GM19395 (cell line): ENCODE measurements at regions not wholly inside any gene's neighbourhood (a gene's known extent, or its start where the extent isn't known, plus 50 kb on each side); places are given as distances from the start of the nearest gene placed in this dataset.

Source experiments
- ATAC-seq: cut with Tn5 transposase; IDR thresholded peaks from one replicate; pipeline ENCODE4 v1.9.1; 2021; ENCODE audit warnings: mild to moderate bottlenecking, moderate library complexity; ENCODE audit not compliant: unreplicated experiment

DNA sequence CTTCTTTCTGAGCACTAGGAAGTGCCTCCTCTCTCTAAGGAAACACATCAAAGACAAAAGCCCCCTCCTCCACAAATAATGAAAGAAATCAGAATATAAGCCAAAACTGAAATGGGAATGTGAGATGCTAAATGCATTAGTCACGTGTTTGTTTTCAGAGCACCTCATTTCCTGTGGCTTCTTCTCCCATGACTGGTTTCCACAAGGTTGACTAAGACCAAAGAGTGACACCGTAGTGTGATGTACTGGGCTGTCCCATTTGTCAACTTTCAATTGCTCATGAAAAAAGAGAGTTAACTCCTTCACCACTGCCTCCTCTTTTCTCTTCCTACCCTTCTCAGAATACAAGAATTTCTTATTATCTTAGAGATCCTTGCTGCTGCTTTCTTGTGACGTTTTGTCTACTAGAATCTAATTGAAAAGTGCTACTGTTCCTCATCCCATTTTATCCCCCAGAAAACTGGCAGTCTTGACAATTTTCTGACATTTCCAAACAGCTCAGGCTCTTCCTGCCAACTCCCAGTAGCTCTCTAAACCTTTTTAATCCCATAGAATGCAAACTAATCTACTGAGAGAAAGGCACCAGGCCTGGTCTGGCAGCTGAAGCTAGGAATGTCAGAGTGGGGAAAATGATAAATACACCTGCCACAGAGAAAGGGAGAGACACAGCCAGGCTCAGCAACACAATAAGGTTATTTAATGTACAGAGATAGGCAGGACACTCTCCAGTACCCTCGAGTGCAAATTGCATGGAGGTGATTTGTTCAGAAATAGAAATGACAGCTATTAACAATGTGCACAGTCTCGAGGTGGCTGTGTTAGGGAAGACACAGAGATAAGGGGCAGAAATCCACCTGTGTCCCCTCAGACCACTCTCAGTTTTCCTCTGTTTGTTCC lies 671.7 kb upstream of the NRSN1 start:
- ATAC-seq, result no peak

DNA sequence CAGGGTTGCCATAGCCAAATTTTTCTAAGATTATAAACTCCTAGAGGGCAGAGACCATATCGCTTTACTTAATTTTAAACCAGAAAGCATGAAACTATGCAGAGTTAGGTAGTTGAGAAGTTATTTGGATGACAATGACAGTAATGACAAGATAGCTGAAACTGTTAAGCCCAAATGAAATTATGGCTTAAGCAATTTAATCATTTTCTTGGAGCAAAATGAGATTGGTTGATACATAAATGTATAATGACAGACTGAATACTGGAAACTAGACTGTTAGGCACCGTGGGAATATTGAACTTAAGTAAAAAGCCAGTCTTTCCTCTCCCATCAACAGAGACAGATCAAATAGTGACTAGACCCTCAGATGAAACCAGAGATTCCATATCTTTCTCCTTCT lies 670.3 kb upstream of the NRSN1 start:
- ATAC-seq, result no peak

DNA sequence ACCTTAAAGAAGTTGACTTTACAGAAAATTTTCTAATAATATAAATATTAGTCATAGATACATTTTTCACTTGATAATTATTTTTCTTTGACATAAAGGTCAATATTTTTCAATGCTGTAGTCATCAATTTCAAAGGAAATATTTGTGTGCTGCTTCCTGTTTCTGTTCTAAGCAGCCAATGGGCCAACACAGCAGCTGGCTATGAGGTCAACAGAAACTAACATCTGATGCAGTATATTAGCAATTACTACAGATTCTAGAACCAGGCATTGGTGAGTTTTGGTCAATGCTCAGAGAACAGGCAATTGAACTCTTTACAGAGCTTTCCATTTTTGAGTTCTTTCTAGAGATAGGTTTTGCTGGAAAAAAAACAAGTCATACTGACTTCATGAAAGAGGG lies 669.6 kb upstream of the NRSN1 start:
- no peak for ATAC-seq

DNA sequence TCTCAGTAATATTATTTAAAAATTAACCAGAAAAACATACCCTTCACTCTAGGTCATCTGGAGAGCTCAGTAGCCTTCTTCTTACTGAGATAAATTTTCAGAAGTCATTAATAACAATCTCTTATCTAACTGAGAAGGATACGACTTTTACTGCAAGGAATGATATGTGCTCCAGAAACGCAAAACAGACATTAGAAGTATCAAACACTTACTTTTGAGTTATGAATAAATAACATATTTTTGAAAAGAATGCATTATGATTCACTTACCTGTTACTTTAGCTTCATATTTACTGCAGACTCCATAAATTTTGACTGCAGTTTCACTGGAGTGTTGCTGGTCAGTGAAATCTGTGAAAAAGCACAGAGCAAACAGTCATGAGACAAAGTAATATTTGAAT lies 668.7 kb upstream of the NRSN1 start:
- ATAC-seq, result no peak

DNA sequence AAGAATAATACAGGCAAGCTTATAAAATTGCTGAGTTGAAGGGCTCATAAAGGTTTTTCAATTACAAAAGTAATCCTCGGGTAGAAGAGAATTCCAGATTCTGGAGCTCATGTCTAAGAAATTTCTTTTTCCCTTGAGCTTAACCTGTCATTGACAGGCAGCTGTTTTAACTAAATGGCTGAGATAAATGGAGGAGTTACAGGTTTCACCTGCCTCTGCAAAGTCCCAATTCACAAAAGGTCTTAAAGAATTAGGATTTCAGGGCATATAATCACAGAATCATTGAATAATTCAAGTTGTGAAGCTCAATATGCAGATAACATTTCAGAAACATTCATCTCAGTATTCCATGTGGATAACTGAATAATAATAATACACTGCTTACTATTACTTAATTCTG lies 660.1 kb upstream of the NRSN1 start:
- ATAC-seq, result no peak

DNA sequence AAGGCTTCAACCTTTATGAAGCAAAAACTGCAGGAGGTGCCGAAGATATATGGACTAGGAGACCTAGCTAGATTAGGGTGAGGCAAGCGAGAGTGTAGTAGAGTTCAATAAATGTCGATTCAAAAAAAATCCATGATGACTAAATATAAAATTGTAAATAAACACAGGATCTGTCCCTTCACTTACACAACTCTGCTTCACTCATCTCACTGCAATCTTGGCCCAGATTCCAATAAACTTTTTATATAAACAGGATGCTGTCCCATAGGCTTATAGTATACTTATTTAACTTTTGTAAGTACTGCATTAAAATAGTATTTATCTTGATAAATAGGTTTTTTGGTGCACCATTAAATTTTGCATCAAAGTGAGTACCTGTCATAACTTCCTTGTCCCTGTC lies 648.4 kb upstream of the NRSN1 start:
- ATAC-seq, result no peak

DNA sequence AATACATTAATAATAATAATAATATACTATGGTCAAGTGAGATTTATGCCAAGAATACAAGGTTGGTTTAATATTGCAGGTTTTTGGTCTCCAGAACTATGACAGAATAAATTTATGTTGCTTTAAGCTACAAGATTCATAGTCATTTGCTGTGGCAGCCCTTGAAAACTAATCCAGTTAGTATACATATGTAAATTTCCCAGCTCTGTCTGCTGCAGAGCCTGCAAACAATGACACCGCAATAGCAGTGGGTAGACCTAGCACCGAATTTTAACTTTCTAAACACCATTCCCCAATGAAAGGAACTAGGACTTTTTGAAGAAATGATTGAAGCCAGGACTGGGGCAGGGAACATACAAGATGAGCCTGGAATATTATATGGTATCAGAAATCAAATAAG lies 647.7 kb upstream of the NRSN1 start:
- ATAC-seq, result no peak

DNA sequence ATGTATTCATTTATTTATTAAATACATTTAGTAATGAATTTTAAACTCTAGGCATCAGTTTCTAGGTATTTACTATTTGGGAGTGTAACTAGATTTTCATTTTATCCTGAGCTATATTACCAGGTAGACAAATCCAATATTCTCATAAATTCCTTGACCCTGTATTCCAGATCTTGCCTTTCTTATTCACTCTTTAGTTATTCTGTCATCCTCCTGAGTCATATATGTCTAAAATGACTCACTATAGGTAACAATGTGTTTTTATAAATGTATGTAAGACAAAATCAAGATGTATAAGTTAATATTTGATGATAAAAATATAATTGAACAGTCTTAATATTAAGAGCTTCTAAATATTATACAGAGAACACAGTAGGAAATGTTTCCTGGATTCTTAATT lies 642.1 kb upstream of the NRSN1 start:
- ATAC-seq, result no peak

DNA sequence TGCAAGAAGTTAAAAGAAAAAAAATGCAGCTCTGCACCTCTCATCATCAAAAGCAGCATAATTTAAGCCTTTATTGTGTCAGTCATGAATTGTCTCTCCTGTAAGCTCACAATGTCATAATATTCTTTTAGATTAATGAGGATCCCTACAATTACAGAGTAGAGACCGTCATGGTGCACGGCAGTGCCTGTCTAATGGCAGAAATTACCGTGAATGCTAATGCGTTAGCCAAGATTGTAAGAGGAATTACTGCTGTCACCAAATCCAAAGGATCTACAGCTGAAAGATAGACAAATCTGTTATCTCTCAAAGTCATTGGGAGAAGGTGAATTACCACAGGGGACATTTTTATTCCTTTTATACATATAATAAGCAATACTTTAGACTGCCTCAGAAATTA lies 631.6 kb upstream of the NRSN1 start:
- ATAC-seq, result no peak

DNA sequence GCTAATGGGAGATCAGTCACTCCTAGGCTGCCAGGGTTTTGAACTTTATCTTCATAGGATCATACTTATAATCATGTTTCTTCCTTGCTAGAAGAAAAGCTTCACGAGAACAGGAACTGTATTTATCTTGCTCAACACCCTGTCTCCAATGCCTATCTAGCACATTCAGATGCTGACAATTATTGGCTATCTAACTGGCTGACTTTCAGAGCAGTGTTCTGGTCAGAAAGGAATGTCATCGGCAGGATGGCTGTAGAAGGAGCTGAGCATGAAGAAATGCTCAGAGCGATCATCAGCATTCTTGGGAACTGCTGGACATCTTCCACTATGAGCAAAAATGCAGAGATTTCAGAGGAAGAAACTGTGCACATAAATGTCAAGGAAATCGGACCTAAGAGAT lies 628.0 kb upstream of the NRSN1 start:
- ATAC-seq, result no peak

DNA sequence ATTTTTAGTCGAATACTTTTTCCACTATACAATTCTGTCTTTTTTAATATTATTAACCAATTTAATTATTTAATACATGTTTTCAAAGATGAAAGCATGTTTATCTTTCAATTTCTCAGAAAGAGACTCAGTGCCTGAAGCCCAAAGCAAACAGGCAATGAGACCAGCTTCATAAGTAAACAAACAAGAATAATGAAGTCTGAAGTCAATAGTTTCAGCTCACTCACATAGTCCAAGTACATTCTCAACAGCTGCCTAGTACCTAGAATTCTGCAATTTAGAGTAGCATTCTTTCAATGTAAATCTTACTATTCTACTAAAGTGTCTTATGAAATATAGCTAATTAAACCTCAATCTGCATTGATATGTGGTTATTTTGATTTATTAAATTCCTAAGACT lies 626.5 kb upstream of the NRSN1 start:
- no peak for ATAC-seq

DNA sequence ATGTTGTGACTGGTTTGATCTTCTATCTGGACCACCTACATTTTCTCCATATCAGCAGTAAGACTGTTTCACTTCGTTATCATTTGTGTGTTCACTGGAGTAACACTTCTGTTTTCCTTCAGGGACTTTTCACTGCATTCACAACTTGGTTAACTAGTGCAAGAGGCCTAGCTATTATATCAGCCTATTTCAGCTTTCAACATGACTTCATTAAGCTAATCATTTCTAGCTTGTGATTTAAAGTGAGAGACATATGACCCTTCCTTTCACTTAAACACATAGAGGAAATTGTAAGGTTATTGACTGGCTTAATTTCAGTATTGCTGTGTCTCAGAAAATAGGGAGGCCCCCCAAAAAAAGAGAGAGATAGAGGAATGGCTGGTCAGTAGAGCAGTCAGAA lies 622.8 kb upstream of the NRSN1 start:
- no peak for ATAC-seq

DNA sequence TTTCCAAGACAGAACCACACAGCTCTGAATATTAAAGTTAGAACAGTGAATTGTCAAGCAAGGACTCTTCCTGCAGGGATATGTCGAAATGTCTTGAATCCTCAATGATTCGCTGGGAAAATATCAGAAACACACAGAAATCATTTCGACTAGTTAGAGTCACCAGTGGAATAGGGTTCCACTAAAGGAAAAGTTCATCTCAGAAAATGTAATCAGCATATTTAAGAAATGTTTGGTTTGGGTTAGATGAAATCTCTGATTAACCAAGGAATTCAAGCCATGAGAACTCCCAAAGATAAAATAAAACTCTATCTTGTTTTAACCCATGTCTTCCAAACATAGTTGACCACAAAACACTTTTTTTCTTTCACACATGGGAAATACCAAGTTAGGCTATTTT lies 621.0 kb upstream of the NRSN1 start:
- no peak for ATAC-seq

DNA sequence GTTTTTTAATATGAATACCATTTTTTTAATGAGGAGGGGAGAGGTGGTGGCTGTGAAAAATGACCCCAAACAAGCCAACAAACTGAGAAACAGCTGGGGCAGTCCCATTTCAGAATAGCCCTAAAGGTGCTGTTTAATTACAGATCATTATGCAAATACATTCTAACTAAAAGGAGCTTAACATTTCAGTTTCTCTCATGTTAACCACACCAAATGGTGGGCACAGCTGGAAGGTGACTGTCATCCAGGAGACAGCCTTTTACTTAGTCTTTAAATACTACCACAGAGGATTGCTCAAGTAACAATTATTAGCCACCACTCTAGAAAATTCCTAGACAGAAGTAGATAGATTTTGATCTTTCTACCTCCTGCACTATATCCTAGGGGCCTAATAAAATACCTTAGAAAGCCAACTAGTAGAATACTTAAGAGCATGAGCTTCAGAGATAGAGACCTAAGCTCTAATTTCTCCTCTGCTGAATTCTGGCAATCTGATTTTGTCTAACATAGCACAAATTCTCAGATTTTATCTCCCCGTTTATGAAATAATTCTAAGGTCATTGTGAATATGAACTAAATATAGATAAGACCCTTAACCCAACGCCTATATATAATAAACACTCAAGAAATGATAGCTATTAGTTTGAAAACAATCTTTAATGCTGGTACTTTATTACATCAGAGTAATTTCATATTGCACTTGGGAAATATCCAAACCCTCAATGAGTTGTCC lies 615.1 kb upstream of the NRSN1 start:
- ATAC-seq, result no peak

DNA sequence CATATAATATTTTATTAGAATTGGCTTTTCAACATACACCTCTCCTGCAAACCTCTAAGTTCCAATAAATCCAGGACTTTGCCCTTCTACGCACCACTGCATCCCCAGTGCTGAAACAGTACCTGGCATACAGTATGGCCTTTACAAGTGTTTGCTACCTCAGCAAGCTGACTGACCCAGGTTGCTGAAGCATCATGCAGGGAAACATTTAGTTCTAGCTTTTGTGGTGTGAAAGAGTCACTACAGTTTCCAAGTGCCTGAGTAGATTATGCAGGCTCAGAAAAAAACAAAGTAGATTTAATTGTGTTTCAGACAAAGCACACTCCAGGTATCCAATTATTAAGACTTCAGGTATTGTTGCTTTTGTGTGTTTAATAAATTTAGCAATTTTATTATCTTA lies 614.2 kb upstream of the NRSN1 start:
- no peak for ATAC-seq

DNA sequence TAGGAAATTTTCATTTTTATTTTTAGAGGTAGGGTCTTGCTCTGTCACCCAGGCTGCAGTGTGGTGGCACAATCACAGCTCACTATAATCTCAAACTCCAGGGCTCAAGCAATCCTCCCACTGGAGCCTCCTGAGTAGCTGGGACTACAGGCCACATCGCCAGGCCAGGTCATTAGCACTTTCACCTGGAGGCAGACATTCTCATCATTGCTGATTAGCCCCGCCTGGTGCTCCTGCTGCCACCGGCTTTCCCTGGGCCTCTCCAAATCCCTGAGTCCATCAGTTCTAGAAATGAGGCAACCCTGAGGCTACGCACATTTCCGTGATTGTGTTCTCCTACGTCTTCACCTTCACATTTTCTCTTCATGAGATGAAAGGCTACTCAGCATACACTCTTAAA lies 607.7 kb upstream of the NRSN1 start:
- no peak for ATAC-seq

DNA sequence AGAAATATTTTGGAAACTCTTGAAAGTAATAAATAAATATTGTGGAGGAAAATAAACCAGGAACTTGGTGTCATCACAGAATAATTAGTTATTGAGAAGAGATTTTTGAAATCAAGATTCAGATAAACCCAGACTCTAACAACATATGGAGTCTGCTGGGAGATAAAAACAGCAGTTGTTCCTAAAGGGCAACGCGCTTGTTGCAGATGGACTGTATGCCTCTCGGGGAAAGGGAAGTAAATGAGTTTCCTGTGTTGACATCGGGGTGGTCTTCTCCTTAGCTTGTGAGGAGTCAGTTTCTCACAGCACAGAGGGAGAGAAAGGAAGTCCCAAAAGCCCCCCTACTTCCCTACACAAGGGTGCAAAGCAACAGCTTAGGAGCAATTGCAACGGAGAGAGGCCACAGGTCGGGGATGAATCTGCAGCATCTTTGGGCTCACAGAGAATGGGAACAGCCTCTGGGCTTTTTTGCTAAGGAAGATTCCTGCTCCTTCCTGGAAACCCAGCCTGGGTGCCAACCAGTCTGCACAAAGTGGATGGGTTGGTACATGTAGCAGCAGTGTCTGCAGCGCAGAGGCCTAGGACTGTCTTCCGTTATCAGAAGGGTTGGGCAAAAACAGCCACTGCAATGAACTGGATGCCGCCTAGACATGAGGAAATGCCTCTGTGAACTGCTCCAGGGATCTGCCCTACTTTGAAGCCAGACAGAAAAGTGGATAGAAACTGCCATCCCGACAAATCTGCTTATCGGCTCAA lies 603.0 kb upstream of the NRSN1 start:
- no peak for ATAC-seq

DNA sequence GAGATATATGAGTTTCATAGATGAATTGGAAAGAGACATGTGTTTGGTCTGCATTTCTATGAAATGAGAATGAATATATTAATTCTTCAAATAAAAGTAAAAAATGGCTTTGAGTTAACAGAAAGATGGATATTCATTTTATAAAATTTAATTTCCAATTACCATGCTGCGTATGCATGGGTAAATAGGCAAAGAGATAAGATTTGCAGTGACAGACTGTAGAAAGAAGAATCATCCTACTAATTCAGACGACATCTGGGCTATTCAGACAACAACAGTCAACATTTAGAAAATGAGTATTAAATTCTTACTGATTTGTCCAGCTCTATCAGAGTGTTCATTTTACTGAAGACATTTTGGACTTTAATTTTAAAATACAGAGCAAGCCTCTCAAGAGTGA lies 602.2 kb upstream of the NRSN1 start:
- ATAC-seq, result no peak

DNA sequence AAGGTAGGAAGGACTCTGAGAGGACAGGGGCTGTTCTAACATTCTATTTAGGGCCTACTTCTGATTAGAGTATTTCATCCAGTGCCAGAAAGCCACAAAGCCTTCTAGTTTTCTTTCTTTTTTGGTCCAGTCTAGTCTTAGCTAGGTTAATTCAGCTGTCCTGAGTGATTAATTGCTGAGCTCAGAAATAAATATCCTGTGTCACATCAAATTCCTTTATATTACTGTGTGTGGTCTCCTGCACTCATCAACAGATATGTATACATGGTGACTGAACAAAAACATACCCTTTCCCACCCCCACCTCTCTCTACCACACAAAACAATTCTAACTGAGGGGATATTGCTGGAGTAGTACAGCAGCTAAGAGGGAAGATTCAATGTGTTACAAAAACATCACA lies 601.5 kb upstream of the NRSN1 start:
- no peak for ATAC-seq

DNA sequence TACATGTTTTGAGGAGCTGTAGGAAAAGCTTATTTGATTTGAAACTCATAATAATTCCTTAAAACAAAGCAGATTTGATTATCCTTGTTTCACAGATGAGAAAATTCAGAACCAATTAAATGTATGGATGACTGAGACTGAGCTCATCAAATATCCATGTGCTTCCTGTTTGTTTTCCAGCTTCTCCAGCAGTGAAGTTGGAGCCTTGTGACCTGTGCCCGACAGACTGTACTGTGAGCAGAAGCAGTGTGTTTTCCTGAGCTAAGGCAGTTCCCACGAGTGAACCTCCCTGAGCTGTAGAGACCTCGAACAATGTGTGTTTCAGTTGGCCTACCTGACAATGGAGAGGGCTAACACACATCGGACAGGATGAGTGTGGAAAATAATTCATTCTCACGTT lies 599.5 kb upstream of the NRSN1 start:
- ATAC-seq, result no peak

DNA sequence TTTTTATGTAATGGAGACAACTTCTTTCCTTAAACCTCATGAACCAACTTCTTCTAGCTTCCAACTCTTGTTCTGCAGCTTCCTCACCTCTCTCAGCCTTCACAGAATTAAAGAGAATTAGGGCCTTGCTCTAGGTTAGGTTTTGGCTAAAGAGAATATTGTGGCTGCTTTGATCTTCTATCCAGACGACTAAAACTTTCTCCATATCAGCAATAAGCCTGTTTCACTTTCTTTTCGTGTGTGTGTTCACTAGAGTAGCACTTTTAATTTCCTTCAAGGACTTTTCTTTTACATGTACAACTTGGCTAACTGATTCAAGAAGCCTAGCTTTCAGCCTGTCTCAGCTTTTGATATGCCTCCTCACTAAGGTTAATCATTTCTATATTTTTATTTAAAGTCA lies 596.1 kb upstream of the NRSN1 start:
- ATAC-seq, result no peak

DNA sequence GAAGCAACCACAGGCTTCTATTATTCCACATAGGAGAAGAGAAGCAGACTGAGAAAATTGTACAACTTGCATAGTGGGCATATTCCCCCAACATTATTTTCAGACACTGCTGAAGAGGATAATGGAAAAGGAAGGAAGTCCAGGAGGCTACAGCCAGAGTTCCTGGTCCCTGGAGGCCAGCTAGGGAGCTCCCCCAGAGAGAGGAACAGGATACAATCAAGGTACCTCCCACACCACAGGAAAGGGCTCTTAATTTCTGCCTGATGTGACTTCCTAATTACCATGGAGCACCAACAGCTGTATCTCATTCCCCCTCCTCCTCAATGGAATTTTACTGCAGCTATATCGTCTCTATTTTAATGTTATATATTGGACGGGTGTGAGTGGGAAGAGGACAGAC lies 594.3 kb upstream of the NRSN1 start:
- no peak for ATAC-seq
